ENCODE measurements at regions not wholly inside any gene's neighbourhood (a gene's known extent, or its start where the extent isn't known, plus 50 kb on each side); places are given as distances from the start of the nearest gene placed in this dataset.

DNA sequence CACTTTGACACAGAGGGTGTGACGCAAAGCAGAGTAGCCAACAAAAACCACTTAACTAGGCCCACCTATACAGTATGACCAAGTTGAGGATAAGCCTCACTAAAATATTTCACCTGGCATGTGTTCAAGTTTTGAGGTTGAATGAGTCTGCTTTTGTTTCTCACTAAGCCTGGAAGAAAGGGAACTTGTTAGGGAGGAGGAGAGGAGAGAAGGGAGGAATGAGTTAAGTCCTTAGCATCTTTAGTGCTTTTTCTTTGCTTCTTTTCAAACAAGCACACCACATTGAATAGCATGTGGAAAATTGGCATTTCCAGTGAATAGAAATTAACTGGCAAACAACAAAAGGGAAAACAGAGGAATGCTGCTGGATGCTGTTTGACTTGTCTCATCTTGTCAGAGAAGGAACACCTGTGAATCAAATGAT lies 461.9 kb downstream of the GJA1 start:
- no peak for TF ChIP-seq POLR2AphosphoS5 (IDR thresholded peaks at IDR 0.05; ENCODE audit: low read depth, low read length)
- TF ChIP-seq SIN3A (IDR thresholded peaks at IDR 0.05; ENCODE audit: borderline replicate concordance, insufficient read depth, low read length) = no peak
- TF ChIP-seq, protein P1, sequence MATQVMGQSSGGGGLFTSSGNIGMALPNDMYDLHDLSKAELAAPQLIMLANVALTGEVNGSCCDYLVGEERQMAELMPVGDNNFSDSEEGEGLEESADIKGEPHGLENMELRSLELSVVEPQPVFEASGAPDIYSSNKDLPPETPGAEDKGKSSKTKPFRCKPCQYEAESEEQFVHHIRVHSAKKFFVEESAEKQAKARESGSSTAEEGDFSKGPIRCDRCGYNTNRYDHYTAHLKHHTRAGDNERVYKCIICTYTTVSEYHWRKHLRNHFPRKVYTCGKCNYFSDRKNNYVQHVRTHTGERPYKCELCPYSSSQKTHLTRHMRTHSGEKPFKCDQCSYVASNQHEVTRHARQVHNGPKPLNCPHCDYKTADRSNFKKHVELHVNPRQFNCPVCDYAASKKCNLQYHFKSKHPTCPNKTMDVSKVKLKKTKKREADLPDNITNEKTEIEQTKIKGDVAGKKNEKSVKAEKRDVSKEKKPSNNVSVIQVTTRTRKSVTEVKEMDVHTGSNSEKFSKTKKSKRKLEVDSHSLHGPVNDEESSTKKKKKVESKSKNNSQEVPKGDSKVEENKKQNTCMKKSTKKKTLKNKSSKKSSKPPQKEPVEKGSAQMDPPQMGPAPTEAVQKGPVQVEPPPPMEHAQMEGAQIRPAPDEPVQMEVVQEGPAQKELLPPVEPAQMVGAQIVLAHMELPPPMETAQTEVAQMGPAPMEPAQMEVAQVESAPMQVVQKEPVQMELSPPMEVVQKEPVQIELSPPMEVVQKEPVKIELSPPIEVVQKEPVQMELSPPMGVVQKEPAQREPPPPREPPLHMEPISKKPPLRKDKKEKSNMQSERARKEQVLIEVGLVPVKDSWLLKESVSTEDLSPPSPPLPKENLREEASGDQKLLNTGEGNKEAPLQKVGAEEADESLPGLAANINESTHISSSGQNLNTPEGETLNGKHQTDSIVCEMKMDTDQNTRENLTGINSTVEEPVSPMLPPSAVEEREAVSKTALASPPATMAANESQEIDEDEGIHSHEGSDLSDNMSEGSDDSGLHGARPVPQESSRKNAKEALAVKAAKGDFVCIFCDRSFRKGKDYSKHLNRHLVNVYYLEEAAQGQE (IDR thresholded peaks at IDR 0.05; ENCODE audit: insufficient read depth in 1 of 2, low read depth in 2 of 2, low read length in 2 of 2) = no peak
- no peak for TF ChIP-seq FOXP2 (optimal IDR thresholded peaks at IDR 0.05; ENCODE audit: borderline replicate concordance, extremely low read depth, extremely low read length, insufficient read depth)

Data from PFSK-1 (cell line).